Heart left ventricle (tissue), 16 donors: ENCODE measurements at regions not wholly inside any gene's neighbourhood (a gene's known extent, or its start where the extent isn't known, plus 50 kb on each side); places are given as distances from the start of the nearest gene placed in this dataset.

Experiments
- ATAC-seq, 4 donors: fragments of 200-7000 bp; cut with Tn5 transposase; one replicate each; pipeline ENCODE4 v1.9.1; 2020 to 2022; ENCODE audit warnings: moderate library complexity in 4 of 4, mild to moderate bottlenecking in 3 of 4, moderate number of reproducible peaks in 1 of 4
- DNase-seq, 5 donors: peaks; one replicate each; pipeline ENCODE4 v3.0.0-alpha.2; 2020
- H3K27ac ChIP-seq, 12 donors: fragments of 200-600 bp; sonication (generic) in 4 of 12; one replicate each; pipeline versions ENCODE4 v1.5.0 to v1.8.0; 2016 to 2022; ENCODE audit warnings: mild to moderate bottlenecking in 2 of 12
- H3K27me3 ChIP-seq, 9 donors: fragments of 200-600 bp; sonication (generic) in 2 of 9; one replicate each; pipeline versions ENCODE4 v1.5.1 to v1.8.0; 2016 to 2022; ENCODE audit warnings: mild to moderate bottlenecking in 3 of 9
- H3K36me3 ChIP-seq, 9 donors: fragments of 200-600 bp; sonication (generic) in 2 of 9; one replicate each; pipeline versions ENCODE4 v1.5.0 to v1.8.0; 2018 to 2022; ENCODE audit warnings: mild to moderate bottlenecking in 2 of 9
- H3K4me1 ChIP-seq, 12 donors: fragments of 200-600 bp; sonication (generic) in 4 of 12; one replicate each; pipeline versions ENCODE4 v1.5.0 to v1.8.0; 2016 to 2022; ENCODE audit warnings: mild to moderate bottlenecking in 3 of 12
- H3K4me3 ChIP-seq, 12 donors: fragments of 200-600 bp; sonication (generic) in 4 of 12; one replicate each; pipeline versions ENCODE4 v1.5.0 to v1.8.0; 2017 to 2022; ENCODE audit warnings: mild to moderate bottlenecking in 9 of 12, moderate library complexity in 4 of 12
- H3K9me3 ChIP-seq, 12 donors: fragments of 200-600 bp; sonication (generic) in 4 of 12; one replicate each; pipeline versions ENCODE4 v1.5.0 to v1.8.0; 2016 to 2022; ENCODE audit warnings: mild to moderate bottlenecking in 1 of 12
- CTCF ChIP-seq, 12 donors: fragments of 200-600 bp; sonication (generic) in 4 of 12; IDR thresholded peaks; one replicate each; pipeline versions ENCODE4 v1.5.0 to v1.8.0; 2018 to 2022; ENCODE audit warnings: antibody characterized with exemption in 12 of 12, mild to moderate bottlenecking in 5 of 12
- POLR2A ChIP-seq, 2 donors: fragments of 450-650 bp; IDR thresholded peaks; one replicate each; pipeline ENCODE4 v1.6.1; 2017; ENCODE audit warnings: antibody characterized with exemption in 2 of 2, mild to moderate bottlenecking in 2 of 2, moderate library complexity in 2 of 2
- WGBS, 4 donors: extraction: QIAGEN DNeasy Blood & Tissue Kit in 2 of 4; methylation state at CpG; one replicate each; pipeline versions ENCODE4 v1.1.5 to v1.1.7; 2013 to 2018; 5-methylcytosine and 5-hydroxymethylcytosine counted together
- intact Hi-C, 10 donors: fragments of 100-400 bp; cut with DNase I; formaldehyde crosslinking; loops; one replicate each; pipeline versions ENCODE4 v1.11.1 to v1.14.2; 2022
- donor health status: ischemic (EF 13 %, LVEDD 7.1; RV severe dilation, severe dysfunction).
- donor health status: healthy with polysubstance abuse.
- donor health status: DM: no; HTN: yes; CAD: no.
- donor health status: DM: no; HTN: no; CAD: no.
- donor health status: ischemic (EF 25% LVEDD 6.9; RV normal size, moderate dysfunction).
- donor health status: ischemic (EF 25% LVEDD 5.7; RV mildly dilated, moderate dysfunction).
- donor health status: healthy.
- donor health status: DM: yes; HTN: yes; CAD: no.
- donor health status: ischemic (EF 35%, LVEDD 5.7; RV mildly dilated, moderate dysfunction).
- donor health status: nonischemic (EF 11% LVEDD 7.7; RV severe dilation, severe dysfunction).
- donor health status: DM: yes; HTN: yes; CAD: no.
- donor health status: PGD.
- donor health status: ischemic (EF 29% LVEDD 5.4; RV normal size, mild dysfunction).
- donor health status: nonischemic (EF 23%, LVEDD 6.1; RV moderate dilation, normal function).

DNA sequence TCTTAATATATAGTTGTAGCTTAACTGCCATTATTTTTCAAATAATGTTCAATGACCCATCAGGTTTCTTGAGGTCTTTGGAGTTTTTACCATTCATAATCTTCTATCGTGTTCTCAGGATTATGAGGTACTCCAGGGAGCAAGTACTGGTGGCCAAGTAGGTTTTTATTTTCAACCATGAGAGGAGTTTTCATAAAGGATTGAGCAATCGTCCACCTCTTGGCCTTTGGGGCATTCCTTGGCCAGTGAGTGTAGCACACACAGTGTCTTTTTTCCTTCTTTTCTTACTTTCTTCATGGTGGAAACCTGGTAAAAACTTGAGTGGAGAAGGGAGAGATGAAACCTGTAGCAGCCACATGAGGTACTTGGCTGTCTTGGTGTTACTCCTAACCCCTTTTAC, 567.0 kb upstream of the NR3C2 start:
- Histone ChIP-seq H3K4me1 (no peaks in the 10 kb centered on the region), H3K36me3 (no peaks in the 10 kb centered on the region), H3K27me3 (no peaks in the 10 kb centered on the region), H3K27ac (no peak overlapping the region), H3K4me3 (no peak overlapping the region), H3K9me3 (peaks cover 0 to 5% (median 0%) of the 10 kb centered on the region in 12 donors)
- 78 to 83% (median 81%) methylated on average over 2 of the region's 2 CpGs for WGBS, 4 donors
- TF ChIP-seq POLR2A (IDR thresholded peaks at IDR 0.05) = no peak
- no peak for TF ChIP-seq CTCF (IDR thresholded peaks at IDR 0.05)
- ATAC-seq (no peak), DNase-seq (no peak)
- intact Hi-C loops = no loop called here

- Histone ChIP-seq H3K27me3 (no peaks in the 10 kb centered on the region), H3K9me3 (peaks cover 0 to 5% (median 0%) of the 10 kb centered on the region in 12 donors), H3K36me3 (no peaks in the 10 kb centered on the region), H3K4me1 (no peaks in the 10 kb centered on the region), H3K27ac (no peak overlapping the region), H3K4me3 (no peak overlapping the region)
- ATAC-seq (no peak), DNase-seq (no peak)
- no peak for TF ChIP-seq CTCF (IDR thresholded peaks at IDR 0.05)
- TF ChIP-seq POLR2A (IDR thresholded peaks at IDR 0.05) = no peak
- intact Hi-C loops = no loop called here
- 82 to 93% (median 85%) methylated on average over 3 of the region's 3 CpGs for WGBS, 4 donors
These were observed 566.3 kb upstream of the NR3C2 start for GRCh38 chr4:149008415-149009025.

GRCh38 chr4:149005191-149005590, 563.0 kb upstream of the NR3C2 start:
- Histone ChIP-seq H3K27ac (no peak overlapping the region), H3K9me3 (no peaks in the 10 kb centered on the region), H3K36me3 (no peaks in the 10 kb centered on the region), H3K4me1 (no peaks in the 10 kb centered on the region), H3K4me3 (no peak overlapping the region), H3K27me3 (no peaks in the 10 kb centered on the region)
- DNase-seq (no peak), ATAC-seq (no peak)
- 89 to 95% (median 91%) methylated on average over 3 of the region's 3 CpGs for WGBS, 4 donors
- no peak for TF ChIP-seq POLR2A (IDR thresholded peaks at IDR 0.05)
- TF ChIP-seq CTCF (IDR thresholded peaks at IDR 0.05) = no peak
- intact Hi-C loops = no loop called here

GRCh38 chr4:148999924-149000323, 557.7 kb upstream of the NR3C2 start:
- Histone ChIP-seq H3K9me3 (no peaks in the 10 kb centered on the region), H3K27ac (no peak overlapping the region), H3K4me1 (no peaks in the 10 kb centered on the region), H3K4me3 (no peak overlapping the region), H3K27me3 (no peaks in the 10 kb centered on the region), H3K36me3 (no peaks in the 10 kb centered on the region)
- ATAC-seq = no peak
- intact Hi-C loops = no loop called here
- DNase-seq = no peak
- TF ChIP-seq CTCF (IDR thresholded peaks at IDR 0.05) (no peak), POLR2A (IDR thresholded peaks at IDR 0.05) (no peak)
